ENCODE measurements at regions not wholly inside any gene's neighbourhood (a gene's known extent, or its start where the extent isn't known, plus 50 kb on each side); places are given as distances from the start of the nearest gene placed in this dataset.

GRCh38 chrX:13101441-13102139, 57.2 kb upstream of the FAM9C start:
- no peak for DNase-seq
- H3K27me3 Mint-ChIP-seq: peaks cover 80% of the 10 kb centered on the region
- no peaks in the 10 kb centered on the region for H3K36me3 Mint-ChIP-seq (ENCODE audit: low read depth)
- no peaks in the 10 kb centered on the region for H3K9me3 Mint-ChIP-seq
- H3K4me3 Mint-ChIP-seq: no peak overlapping the region
- H3K4me1 Mint-ChIP-seq (ENCODE audit: low read depth): peaks cover 50% of the 10 kb centered on the region
- no peak overlapping the region for H3K27ac Mint-ChIP-seq

GRCh38 chrX:13099121-13099520, 54.7 kb upstream of the FAM9C start:
- H3K4me1 Mint-ChIP-seq (ENCODE audit: low read depth): peaks cover 70% of the 10 kb centered on the region
- H3K27ac Mint-ChIP-seq: no peak overlapping the region

GRCh38 chrX:13096728-13097127, 52.3 kb upstream of the FAM9C start:
- Mint-ChIP-seq H3K4me1 (ENCODE audit: low read depth) (peaks cover 80% of the 10 kb centered on the region), H3K4me3 (no peak overlapping the region), H3K36me3 (ENCODE audit: low read depth) (no peaks in the 10 kb centered on the region), H3K27me3 (peaks cover 78% of the 10 kb centered on the region), H3K27ac (peak overlapping the region; percentile 77), H3K9me3 (peaks cover 4% of the 10 kb centered on the region)
- DNase-seq: no peak

More at GRCh38 chrX:13099121-13099520, 54.7 kb upstream of the FAM9C start:
- Mint-ChIP-seq H3K9me3 (no peaks in the 10 kb centered on the region), H3K36me3 (ENCODE audit: low read depth) (no peaks in the 10 kb centered on the region), H3K4me3 (no peak overlapping the region), H3K27me3 (peaks cover 79% of the 10 kb centered on the region)
- no peak for DNase-seq

- Mint-ChIP-seq H3K4me3 (no peak overlapping the region), H3K27me3 (peaks cover 79% of the 10 kb centered on the region), H3K9me3 (peaks cover 4% of the 10 kb centered on the region), H3K4me1 (ENCODE audit: low read depth) (peaks cover 81% of the 10 kb centered on the region), H3K27ac (peak overlapping the region; percentile 82), H3K36me3 (ENCODE audit: low read depth) (no peaks in the 10 kb centered on the region)
- DNase-seq: no peak
Measured at GRCh38 chrX:13094828-13095341, 50.5 kb upstream of the FAM9C start.

- H3K4me3 Mint-ChIP-seq: no peak overlapping the region
- peaks cover 4% of the 10 kb centered on the region for H3K9me3 Mint-ChIP-seq
- H3K4me1 Mint-ChIP-seq (ENCODE audit: low read depth): peaks cover 82% of the 10 kb centered on the region
- no peaks in the 10 kb centered on the region for H3K36me3 Mint-ChIP-seq (ENCODE audit: low read depth)
- no peak for DNase-seq
- peaks cover 79% of the 10 kb centered on the region for H3K27me3 Mint-ChIP-seq
- H3K27ac Mint-ChIP-seq: peak overlapping the region; percentile 93
Measured at GRCh38 chrX:13094374-13094773, 50.0 kb upstream of the FAM9C start.

Measured in activated T-cell treated with anti-CD3 and anti-CD28 coated beads, Interleukin-2, amount 50 U/mL, for 24 hours (primary cell).